ENCODE measurements at regions not wholly inside any gene's neighbourhood (a gene's known extent, or its start where the extent isn't known, plus 50 kb on each side); places are given as distances from the start of the nearest gene placed in this dataset.

DNA sequence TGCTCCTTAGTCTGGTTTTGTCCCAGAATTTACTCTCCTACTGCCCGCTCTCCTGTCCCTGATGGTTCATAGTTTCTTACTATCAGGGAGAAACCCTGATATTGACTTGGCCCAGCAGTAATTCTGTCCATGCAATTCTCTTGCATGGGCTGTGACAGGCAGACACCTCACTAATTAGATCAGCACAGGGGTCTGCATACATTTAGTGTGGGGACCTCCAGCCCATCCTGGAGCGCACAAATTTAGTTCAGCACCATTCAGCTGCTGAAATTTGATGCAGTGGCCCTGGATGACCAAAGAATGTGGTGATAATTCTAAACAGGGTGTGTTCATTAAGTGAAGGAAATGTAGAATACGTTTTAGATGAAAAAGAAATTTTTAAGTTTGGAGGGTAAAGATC lies 555.5 kb upstream of the TBL1XR1 start:
- no peak for ATAC-seq
- CTCF ChIA-PET: no interaction called here

DNA sequence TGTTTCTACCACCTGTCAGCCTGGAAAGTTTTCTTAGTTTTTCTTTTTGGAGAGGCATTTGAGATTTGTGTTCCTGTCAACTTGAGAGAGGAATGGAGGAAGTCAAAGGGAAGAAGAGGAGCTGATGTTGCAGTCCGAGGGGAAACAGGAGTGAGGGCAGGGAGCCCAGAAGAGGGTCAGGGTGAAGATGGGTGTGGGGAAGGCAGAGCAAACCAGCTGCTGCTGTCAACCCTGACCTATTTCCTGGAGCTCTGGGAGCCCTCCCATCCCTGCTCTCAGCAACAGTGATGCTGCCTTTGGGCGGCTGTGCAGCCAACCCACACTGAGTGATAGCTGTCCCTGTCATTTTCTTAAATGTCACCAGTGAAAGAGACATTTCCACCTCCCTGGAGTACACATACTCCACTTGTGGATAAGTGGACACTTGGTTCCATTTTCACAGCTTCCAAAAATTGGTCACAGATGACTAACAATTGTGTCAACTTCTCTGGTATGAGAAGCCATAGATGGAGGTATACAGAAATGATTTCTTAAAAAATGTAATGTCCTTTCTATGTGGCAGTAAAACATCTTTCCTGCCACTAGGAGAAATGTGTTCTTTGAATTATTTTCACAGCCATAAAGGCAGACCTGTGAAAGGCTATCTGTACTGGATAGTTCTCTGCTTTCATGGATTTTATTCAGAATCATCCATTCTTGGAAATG lies 556.3 kb upstream of the TBL1XR1 start:
- no peak for ATAC-seq
- H3K27ac Mint-ChIP-seq: no peak overlapping the region
- POLR2A ChIA-PET: no interaction called here
- DNase-seq (ENCODE audit: low spot score): no peak
- TF ChIP-seq, protein P1, sequence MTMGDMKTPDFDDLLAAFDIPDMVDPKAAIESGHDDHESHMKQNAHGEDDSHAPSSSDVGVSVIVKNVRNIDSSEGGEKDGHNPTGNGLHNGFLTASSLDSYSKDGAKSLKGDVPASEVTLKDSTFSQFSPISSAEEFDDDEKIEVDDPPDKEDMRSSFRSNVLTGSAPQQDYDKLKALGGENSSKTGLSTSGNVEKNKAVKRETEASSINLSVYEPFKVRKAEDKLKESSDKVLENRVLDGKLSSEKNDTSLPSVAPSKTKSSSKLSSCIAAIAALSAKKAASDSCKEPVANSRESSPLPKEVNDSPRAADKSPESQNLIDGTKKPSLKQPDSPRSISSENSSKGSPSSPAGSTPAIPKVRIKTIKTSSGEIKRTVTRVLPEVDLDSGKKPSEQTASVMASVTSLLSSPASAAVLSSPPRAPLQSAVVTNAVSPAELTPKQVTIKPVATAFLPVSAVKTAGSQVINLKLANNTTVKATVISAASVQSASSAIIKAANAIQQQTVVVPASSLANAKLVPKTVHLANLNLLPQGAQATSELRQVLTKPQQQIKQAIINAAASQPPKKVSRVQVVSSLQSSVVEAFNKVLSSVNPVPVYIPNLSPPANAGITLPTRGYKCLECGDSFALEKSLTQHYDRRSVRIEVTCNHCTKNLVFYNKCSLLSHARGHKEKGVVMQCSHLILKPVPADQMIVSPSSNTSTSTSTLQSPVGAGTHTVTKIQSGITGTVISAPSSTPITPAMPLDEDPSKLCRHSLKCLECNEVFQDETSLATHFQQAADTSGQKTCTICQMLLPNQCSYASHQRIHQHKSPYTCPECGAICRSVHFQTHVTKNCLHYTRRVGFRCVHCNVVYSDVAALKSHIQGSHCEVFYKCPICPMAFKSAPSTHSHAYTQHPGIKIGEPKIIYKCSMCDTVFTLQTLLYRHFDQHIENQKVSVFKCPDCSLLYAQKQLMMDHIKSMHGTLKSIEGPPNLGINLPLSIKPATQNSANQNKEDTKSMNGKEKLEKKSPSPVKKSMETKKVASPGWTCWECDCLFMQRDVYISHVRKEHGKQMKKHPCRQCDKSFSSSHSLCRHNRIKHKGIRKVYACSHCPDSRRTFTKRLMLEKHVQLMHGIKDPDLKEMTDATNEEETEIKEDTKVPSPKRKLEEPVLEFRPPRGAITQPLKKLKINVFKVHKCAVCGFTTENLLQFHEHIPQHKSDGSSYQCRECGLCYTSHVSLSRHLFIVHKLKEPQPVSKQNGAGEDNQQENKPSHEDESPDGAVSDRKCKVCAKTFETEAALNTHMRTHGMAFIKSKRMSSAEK (CRISPR knock-in tag; IDR thresholded peaks at IDR 0.05; ENCODE audit: borderline replicate concordance): no peak
- TF ChIP-seq, protein P2, sequence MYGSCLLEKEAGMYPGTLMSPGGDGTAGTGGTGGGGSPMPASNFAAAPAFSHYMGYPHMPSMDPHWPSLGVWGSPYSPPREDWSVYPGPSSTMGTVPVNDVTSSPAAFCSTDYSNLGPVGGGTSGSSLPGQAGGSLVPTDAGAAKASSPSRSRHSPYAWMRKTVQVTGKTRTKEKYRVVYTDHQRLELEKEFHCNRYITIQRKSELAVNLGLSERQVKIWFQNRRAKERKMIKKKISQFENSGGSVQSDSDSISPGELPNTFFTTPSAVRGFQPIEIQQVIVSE (CRISPR knock-in tag; IDR thresholded peaks at IDR 0.05; ENCODE audit: borderline replicate concordance): no peak
- TF ChIP-seq, protein P3, sequence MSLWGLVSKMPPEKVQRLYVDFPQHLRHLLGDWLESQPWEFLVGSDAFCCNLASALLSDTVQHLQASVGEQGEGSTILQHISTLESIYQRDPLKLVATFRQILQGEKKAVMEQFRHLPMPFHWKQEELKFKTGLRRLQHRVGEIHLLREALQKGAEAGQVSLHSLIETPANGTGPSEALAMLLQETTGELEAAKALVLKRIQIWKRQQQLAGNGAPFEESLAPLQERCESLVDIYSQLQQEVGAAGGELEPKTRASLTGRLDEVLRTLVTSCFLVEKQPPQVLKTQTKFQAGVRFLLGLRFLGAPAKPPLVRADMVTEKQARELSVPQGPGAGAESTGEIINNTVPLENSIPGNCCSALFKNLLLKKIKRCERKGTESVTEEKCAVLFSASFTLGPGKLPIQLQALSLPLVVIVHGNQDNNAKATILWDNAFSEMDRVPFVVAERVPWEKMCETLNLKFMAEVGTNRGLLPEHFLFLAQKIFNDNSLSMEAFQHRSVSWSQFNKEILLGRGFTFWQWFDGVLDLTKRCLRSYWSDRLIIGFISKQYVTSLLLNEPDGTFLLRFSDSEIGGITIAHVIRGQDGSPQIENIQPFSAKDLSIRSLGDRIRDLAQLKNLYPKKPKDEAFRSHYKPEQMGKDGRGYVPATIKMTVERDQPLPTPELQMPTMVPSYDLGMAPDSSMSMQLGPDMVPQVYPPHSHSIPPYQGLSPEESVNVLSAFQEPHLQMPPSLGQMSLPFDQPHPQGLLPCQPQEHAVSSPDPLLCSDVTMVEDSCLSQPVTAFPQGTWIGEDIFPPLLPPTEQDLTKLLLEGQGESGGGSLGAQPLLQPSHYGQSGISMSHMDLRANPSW (CRISPR knock-in tag; conservative IDR thresholded peaks at IDR 0.05; ENCODE audit: low read depth): no peak
- TF ChIP-seq JAZF1 (CRISPR knock-in tag; IDR thresholded peaks at IDR 0.05) (no peak), FOXJ3 (CRISPR knock-in tag; IDR thresholded peaks at IDR 0.05; ENCODE audit: borderline replicate concordance) (no peak), ZNF317 (CRISPR knock-in tag; IDR thresholded peaks at IDR 0.05; ENCODE audit: borderline replicate concordance, low read depth) (no peak), TCF7 (CRISPR knock-in tag; IDR thresholded peaks at IDR 0.05; ENCODE audit: low read depth) (no peak), FOXK1 (CRISPR knock-in tag; IDR thresholded peaks at IDR 0.05) (no peak), ATF1 (CRISPR knock-in tag; IDR thresholded peaks at IDR 0.05) (no peak), NFE2L1 (CRISPR knock-in tag; IDR thresholded peaks at IDR 0.05) (no peak), GTF2I (CRISPR knock-in tag; conservative IDR thresholded peaks at IDR 0.05) (no peak), NR3C1 (CRISPR knock-in tag; conservative IDR thresholded peaks at IDR 0.05; ENCODE audit: low read depth) (no peak), ZNF671 (CRISPR knock-in tag; IDR thresholded peaks at IDR 0.05) (no peak)
- TF ChIP-seq, protein P4, sequence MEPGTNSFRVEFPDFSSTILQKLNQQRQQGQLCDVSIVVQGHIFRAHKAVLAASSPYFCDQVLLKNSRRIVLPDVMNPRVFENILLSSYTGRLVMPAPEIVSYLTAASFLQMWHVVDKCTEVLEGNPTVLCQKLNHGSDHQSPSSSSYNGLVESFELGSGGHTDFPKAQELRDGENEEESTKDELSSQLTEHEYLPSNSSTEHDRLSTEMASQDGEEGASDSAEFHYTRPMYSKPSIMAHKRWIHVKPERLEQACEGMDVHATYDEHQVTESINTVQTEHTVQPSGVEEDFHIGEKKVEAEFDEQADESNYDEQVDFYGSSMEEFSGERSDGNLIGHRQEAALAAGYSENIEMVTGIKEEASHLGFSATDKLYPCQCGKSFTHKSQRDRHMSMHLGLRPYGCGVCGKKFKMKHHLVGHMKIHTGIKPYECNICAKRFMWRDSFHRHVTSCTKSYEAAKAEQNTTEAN (CRISPR knock-in tag; IDR thresholded peaks at IDR 0.05): no peak
- TF ChIP-seq, protein P5, sequence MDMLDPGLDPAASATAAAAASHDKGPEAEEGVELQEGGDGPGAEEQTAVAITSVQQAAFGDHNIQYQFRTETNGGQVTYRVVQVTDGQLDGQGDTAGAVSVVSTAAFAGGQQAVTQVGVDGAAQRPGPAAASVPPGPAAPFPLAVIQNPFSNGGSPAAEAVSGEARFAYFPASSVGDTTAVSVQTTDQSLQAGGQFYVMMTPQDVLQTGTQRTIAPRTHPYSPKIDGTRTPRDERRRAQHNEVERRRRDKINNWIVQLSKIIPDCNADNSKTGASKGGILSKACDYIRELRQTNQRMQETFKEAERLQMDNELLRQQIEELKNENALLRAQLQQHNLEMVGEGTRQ (CRISPR knock-in tag; IDR thresholded peaks at IDR 0.05): no peak
- H3K4me3 Mint-ChIP-seq: no peak overlapping the region
- H3K36me3 Mint-ChIP-seq: peaks cover 24% of the 10 kb centered on the region
- H3K9me3 Mint-ChIP-seq: peaks cover 24% of the 10 kb centered on the region
- peaks cover 13% of the 10 kb centered on the region for H3K4me1 Mint-ChIP-seq
- CTCF ChIA-PET: no interaction called here
- no peaks in the 10 kb centered on the region; the same call in 1 of the 2 replicates for H3K27me3 Mint-ChIP-seq (ENCODE audit: low read depth)

More for the DNA sequence above, 555.5 kb upstream of the TBL1XR1 start:
- Mint-ChIP-seq H3K27me3 (ENCODE audit: low read depth) (no peaks in the 10 kb centered on the region; the same call in 1 of the 2 replicates), H3K36me3 (peaks cover 16% of the 10 kb centered on the region), H3K27ac (no peak overlapping the region), H3K4me1 (peaks cover 13% of the 10 kb centered on the region), H3K9me3 (peaks cover 18% of the 10 kb centered on the region), H3K4me3 (no peak overlapping the region)
- POLR2A ChIA-PET: no interaction called here
- TF ChIP-seq NFE2L1 (CRISPR knock-in tag; IDR thresholded peaks at IDR 0.05) (no peak), GRHL2 (CRISPR knock-in tag; IDR thresholded peaks at IDR 0.05; ENCODE audit: insufficient replicate concordance, severe bottlenecking) (no peak), OVOL2 (CRISPR knock-in tag; IDR thresholded peaks at IDR 0.05; ENCODE audit: borderline replicate concordance) (no peak), SP1 (CRISPR knock-in tag; conservative IDR thresholded peaks at IDR 0.05) (no peak), IRF2 (CRISPR knock-in tag; IDR thresholded peaks at IDR 0.05; ENCODE audit: borderline replicate concordance, low read depth) (no peak)
- TF ChIP-seq, protein P6, sequence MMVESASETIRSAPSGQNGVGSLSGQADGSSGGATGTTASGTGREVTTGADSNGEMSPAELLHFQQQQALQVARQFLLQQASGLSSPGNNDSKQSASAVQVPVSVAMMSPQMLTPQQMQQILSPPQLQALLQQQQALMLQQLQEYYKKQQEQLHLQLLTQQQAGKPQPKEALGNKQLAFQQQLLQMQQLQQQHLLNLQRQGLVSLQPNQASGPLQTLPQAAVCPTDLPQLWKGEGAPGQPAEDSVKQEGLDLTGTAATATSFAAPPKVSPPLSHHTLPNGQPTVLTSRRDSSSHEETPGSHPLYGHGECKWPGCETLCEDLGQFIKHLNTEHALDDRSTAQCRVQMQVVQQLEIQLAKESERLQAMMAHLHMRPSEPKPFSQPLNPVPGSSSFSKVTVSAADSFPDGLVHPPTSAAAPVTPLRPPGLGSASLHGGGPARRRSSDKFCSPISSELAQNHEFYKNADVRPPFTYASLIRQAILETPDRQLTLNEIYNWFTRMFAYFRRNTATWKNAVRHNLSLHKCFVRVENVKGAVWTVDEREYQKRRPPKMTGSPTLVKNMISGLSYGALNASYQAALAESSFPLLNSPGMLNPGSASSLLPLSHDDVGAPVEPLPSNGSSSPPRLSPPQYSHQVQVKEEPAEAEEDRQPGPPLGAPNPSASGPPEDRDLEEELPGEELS (CRISPR knock-in tag; IDR thresholded peaks at IDR 0.05): no peak
- TF ChIP-seq, protein P7, sequence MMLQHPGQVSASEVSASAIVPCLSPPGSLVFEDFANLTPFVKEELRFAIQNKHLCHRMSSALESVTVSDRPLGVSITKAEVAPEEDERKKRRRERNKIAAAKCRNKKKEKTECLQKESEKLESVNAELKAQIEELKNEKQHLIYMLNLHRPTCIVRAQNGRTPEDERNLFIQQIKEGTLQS (CRISPR knock-in tag; conservative IDR thresholded peaks at IDR 0.05): no peak
- DNase-seq (ENCODE audit: low spot score): no peak
